ENCODE measurements at regions not wholly inside any gene's neighbourhood (a gene's known extent, or its start where the extent isn't known, plus 50 kb on each side); places are given as distances from the start of the nearest gene placed in this dataset.

DNA sequence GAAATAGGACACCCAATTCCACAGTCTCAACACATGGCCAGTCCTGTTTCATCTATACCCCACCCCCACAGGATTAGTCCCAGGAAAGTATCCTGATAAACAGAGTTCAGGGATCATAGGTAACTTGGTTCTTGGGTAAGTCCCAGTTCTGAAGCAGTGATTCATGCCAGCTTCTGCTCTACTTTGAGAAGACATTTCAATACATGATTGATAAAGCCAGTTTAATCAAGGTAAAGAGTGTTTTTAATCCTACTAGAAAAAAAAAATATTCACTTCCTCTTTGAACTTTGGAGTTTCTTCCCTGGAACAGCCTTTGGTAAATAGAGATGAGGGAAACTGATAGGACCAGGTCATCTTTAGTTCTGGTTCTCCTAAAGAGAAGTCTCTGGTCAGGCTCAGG lies 142.4 kb downstream of the TLR5 start:
- no peak for TF ChIP-seq EP300 (IDR thresholded peaks at IDR 0.05; ENCODE audit: borderline replicate concordance)
- no peak for TF ChIP-seq YY1 (IDR thresholded peaks at IDR 0.05; ENCODE audit: low read depth)
- no peak for TF ChIP-seq ZBTB7A (IDR thresholded peaks at IDR 0.05; ENCODE audit: low read depth)
- no peak for TF ChIP-seq CEBPB (IDR thresholded peaks at IDR 0.05)
- TF ChIP-seq MAX (IDR thresholded peaks at IDR 0.05) = no peak
- no peak for TF ChIP-seq RAD21 (IDR thresholded peaks at IDR 0.05; ENCODE audit: low read depth)
- no peak for TF ChIP-seq TCF12 (IDR thresholded peaks at IDR 0.05; ENCODE audit: low read depth)
- no peak for TF ChIP-seq FOXM1 (IDR thresholded peaks at IDR 0.05; ENCODE audit: borderline replicate concordance, low read depth)
- TF ChIP-seq TAF1 (IDR thresholded peaks at IDR 0.05; ENCODE audit: low read depth) = no peak
- no peak for TF ChIP-seq USF1 (IDR thresholded peaks at IDR 0.05)
- no peak for TF ChIP-seq TEAD4 (IDR thresholded peaks at IDR 0.05)
- no peak for TF ChIP-seq CREB1 (IDR thresholded peaks at IDR 0.05; ENCODE audit: low read depth)
- TF ChIP-seq NFIC (IDR thresholded peaks at IDR 0.05) = no peak
